HG03039 (cell line): ENCODE measurements at regions not wholly inside any gene's neighbourhood (a gene's known extent, or its start where the extent isn't known, plus 50 kb on each side); places are given as distances from the start of the nearest gene placed in this dataset.
"Not testable (repeated sequence)": the region's sequence is repeated elsewhere in the genome, so short reads cannot be mapped to it uniquely, and the experiment has no call there.

ENCODE experiments used
- ATAC-seq: cut with Tn5 transposase; IDR thresholded peaks from one replicate; pipeline ENCODE4 v1.9.1; 2021; ENCODE audit warnings: mild to moderate bottlenecking, moderate library complexity; ENCODE audit not compliant: unreplicated experiment

DNA sequence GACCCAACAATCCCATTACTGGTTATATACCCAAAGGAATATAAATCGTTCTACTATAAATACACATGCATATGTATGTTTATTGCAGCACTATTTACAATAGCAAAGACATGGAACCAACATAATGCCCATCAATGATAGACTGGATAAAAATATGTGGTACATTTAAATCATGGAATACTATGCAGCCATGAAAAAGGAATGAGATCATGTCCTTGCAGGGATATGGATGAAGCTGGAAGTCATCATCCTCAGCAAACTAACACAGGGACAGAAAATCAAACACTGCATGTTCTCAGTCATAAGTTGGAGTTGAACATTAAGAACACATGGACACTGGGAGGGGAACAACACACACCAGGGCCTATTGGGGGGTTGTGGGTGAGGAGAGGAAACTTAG, 741.8 kb downstream of the CDH18 start:
- ATAC-seq, result not testable (repeated sequence)

DNA sequence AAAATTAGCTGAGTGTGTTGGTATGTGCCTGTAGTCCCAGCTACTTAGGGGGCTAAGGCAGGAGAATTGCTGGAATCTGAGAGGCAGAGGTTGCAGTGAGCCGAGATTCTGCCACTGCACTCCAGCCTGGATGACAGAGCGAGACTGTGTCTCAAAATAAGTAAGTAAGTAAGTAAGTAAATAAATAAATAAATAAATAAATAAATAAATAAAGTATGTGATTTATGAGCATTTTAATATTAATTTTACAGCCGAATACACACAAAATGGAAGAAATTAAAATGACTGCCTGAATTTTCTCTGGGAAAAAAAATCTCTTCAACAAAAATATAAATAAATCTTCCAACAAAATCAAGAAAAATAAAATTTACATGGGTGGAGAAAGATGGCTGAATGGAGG, 740.7 kb downstream of the CDH18 start:
- no peak for ATAC-seq

DNA sequence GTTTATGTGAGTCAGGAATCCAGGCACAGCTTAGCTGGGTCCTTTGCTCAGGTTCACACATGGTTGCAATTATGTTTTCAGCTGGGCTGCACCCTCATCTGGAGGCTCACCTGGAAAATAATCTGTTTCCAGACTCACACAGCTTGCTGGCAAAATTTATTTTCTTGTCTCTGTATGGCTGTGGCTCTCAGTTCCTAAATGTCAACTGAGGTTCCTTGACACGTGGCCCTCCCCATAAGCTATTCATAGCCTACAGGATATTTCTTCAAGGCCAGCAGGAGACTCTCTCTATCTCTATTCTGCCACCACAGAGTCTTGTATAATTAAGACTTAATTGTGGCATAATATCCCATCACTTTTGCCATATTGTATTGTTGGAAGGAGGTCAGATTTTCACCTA, 732.0 kb downstream of the CDH18 start:
- ATAC-seq, result no peak

DNA sequence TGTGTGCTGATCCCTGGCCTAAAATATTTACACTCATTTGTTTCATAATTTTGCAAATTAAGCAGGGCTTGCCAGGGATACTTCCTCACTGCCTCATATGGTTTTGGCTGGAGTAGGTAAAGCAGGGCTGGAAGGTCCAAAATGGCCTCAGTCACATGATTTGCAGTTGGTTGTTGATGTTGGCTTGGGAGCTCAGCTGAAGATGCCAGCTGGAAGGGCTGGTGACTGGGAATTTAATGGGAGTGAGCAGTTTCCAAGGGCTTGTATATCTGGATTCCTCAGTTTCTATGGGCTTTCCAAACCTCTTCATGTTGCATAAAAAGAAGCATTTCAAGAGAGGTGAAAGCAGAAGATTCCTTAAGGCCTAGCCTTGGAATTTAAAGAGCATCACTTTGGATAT, 729.3 kb downstream of the CDH18 start:
- no peak for ATAC-seq

DNA sequence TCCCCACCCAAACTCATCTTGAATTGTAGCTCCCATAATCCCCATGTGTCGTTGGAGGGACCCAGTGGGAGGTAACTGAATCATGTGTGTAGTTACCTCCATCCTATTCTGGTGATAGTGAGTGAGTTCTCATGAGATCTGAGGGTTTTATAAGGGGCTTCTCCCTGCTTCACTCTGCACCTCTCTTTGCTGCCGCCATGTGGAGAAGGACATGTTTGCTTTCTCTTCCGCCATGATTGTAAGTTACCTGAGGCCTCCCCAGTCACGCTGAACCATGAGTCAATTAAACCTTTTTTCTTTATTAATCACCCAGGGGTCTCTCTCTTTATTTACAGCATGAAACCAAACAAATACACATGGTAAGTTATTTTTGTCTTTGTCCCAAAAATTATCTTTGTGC, 726.1 kb downstream of the CDH18 start:
- ATAC-seq, result no peak

DNA sequence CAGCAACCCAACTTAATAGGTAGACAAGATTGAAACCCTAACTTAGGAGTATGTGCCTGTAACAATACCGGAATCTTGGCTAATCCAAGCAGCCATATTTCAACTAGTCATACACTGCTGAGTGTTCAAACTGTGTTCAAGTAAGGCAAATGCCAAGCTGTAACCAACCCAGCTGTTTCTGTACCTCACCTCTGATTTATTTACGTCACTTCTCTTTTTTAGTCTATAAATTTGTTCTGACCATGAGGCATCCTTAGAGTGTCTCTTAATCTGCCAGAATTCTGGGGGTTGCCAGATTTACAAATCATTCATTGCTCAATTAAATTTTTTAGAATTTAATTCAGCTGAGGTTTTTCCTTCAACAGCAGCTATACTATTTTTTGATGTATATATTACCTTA, 723.2 kb downstream of the CDH18 start:
- no peak for ATAC-seq

DNA sequence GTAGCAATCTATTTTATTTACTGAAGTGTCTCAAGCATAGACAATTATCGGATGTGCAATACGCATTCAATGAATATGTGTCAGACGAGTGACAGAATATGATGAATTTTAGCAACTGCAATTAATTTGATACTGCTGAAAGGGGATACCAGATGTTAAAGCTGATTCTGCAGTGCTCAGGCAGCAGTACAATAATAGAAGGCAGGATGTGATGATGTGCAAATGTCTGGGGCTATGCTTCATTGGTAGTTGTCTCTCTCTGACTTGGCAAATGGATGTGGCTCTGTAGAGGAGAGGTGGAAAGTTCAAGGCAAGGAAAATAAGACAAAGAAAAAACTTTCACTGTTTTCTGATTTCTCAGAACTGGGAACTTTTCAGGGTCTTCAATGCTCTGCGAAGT, 721.2 kb downstream of the CDH18 start:
- no peak for ATAC-seq

GRCh38 chr5:19270153-19270552, 717.8 kb downstream of the CDH18 start:
- ATAC-seq, result no peak

DNA sequence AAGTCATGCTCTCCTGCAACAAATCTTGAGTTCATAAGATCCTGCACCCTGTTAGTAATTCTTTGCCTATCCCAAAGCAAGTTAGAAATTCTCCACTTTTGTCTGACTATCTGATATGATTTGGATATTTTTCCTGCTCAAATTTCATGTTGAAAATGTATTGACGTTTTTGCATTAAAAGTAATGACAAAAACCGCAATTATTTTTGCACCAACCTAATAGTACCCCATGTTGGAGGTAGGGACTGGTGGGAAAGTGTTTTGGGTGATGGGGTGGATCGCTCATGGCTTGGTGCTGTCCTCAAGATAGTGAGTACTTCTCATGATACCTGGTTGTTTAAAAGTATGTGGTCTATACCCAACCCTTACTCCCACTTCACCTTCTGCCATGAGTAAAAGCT, 713.4 kb downstream of the CDH18 start:
- no peak for ATAC-seq

- ATAC-seq, result no peak
Observed at GRCh38 chr5:19285286-19285685, 702.7 kb downstream of the CDH18 start.

- ATAC-seq, result not testable (repeated sequence)
Observed at GRCh38 chr5:19287548-19288277, 700.3 kb downstream of the CDH18 start.

GRCh38 chr5:19288311-19288710, 699.7 kb downstream of the CDH18 start:
- ATAC-seq, result not testable (repeated sequence)

- ATAC-seq, result no peak
Observed at GRCh38 chr5:19297934-19298333, 690.1 kb downstream of the CDH18 start.

DNA sequence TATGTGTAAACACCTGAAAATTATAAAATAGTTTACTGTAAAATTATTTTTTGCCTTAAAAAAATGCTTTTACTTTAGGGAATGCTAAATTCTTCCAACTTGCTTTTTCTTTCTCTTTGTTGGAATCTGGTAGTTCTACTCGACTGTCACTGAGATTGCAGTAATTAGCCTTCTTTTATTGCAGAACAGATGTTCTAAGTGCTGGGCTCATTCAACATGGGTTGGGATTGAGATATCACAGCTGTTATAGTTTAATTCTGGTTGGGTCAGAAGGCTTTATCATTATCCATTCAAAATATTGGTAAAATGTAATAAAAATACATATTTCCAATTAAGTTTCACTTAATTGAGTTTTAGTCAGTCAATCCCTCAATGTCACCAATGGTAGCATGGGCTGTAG, 686.7 kb downstream of the CDH18 start:
- ATAC-seq, result no peak

- ATAC-seq, result no peak
Observed at GRCh38 chr5:19314840-19315239, 673.2 kb downstream of the CDH18 start.

DNA sequence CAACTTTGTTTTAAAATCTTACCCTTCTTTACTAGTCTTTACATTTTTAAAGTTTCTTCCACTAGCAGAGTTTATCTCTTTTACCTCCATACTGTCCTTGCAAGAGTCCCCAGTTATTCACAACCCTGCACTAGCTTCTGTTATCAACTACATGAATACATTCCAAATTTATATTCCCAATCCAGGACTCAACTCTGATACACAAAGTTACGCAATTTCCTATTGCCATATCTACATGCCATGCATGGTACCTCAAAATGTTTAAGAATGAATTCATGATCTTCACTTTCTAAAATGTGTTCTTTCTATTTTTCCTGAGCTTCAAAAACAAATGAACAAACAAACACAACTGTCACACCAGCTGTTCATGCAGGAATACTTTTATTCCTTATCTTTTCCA, 668.7 kb downstream of the CDH18 start:
- no peak for ATAC-seq

DNA sequence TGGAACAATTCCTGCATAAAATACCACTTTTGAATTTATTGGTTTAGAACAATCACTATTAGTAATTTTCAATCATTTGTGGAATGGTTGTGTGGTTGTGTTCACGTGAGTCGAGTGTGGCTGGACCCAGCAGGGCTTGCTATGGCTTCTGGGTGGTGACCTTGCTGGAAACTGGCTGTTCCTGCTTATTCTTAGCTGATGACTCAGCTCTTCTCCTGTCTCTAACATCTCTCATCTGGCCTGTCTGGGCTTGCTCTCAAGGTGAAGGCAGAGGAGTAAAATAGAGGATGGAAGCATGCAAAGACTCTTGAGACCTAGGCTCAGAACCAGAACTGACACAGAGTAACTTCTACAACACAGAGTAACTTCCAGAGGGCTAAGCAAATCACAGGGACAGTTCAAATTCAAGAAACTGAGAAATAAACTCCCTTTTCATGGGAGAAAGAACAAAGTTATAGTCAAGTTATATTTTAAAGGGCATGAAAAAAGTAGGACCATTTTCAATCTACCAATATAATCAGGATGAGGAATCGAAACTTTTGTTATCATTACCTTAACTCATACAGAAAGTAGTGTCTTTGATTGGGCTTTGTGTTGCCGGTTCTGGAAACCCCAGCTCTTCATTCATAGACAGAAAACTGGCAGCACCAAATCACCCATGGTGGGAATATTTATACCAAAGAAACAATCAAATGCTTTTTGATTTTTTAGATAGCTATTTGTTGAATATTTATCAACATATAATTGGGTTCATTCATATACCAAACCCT, 665.1 kb downstream of the CDH18 start:
- ATAC-seq, result no peak

- ATAC-seq, result no peak
Observed at GRCh38 chr5:19334278-19334677, 653.7 kb downstream of the CDH18 start.

DNA sequence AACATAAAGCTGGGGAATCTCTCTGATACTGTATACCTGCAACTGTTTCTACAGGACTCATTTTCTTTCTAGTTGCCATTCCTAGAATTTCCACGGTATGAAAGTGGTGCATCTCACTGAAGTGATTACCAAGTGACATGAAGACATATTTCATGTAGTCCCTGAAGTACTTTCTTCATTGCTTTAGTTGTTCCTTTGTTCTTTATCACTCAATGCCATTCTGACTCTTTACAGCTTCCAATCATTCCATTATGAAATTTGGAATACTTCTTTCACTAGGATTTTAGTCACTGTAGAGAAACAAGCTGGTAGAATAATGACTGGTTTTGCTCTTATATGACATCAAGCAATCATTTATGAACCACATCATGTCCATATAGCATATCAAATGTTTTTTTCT, 645.1 kb downstream of the CDH18 start:
- no peak for ATAC-seq

DNA sequence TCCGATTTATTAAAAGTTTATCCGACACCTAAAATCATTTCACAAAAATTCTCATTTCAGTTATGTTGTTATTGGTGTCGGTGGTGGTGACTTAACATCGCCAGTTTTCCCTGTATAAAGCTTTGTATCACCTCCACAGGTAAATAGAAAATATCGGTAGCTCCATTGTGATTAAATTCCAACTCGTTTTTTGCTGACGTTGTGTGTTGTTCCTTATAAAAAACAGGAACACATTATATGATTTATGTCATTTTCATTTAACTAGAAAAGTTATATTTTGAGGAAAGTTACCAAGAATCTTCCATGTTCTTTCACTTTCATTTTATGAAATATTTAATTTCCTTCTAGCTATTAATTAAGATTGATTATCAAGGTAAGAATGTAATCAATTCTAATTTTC, 635.9 kb downstream of the CDH18 start:
- ATAC-seq, result no peak

GRCh38 chr5:19369048-19369447, 619.0 kb downstream of the CDH18 start:
- no peak for ATAC-seq

GRCh38 chr5:19369561-19369960, 618.4 kb downstream of the CDH18 start:
- no peak for ATAC-seq
